ENCODE measurements at regions not wholly inside any gene's neighbourhood (a gene's known extent, or its start where the extent isn't known, plus 50 kb on each side); places are given as distances from the start of the nearest gene placed in this dataset.

- TF ChIP-seq ZBTB33 (IDR thresholded peaks at IDR 0.05; ENCODE audit: extremely low read depth, insufficient replicate concordance, low read length) (no peak), SP1 (IDR thresholded peaks at IDR 0.05; ENCODE audit: low read depth) (no peak), YY1 (IDR thresholded peaks at IDR 0.05; ENCODE audit: extremely low read depth, insufficient replicate concordance, low read depth, low read length) (no peak), SRF (IDR thresholded peaks at IDR 0.05; ENCODE audit: low read depth) (no peak), JUND (IDR thresholded peaks at IDR 0.05) (no peak)
- TF ChIP-seq, protein P1, sequence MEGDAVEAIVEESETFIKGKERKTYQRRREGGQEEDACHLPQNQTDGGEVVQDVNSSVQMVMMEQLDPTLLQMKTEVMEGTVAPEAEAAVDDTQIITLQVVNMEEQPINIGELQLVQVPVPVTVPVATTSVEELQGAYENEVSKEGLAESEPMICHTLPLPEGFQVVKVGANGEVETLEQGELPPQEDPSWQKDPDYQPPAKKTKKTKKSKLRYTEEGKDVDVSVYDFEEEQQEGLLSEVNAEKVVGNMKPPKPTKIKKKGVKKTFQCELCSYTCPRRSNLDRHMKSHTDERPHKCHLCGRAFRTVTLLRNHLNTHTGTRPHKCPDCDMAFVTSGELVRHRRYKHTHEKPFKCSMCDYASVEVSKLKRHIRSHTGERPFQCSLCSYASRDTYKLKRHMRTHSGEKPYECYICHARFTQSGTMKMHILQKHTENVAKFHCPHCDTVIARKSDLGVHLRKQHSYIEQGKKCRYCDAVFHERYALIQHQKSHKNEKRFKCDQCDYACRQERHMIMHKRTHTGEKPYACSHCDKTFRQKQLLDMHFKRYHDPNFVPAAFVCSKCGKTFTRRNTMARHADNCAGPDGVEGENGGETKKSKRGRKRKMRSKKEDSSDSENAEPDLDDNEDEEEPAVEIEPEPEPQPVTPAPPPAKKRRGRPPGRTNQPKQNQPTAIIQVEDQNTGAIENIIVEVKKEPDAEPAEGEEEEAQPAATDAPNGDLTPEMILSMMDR (IDR thresholded peaks at IDR 0.05 in 2 of 3, conservative IDR thresholded peaks at IDR 0.05 in 1 of 3; ENCODE audit: borderline replicate concordance in 1 of 3, insufficient read depth in 1 of 3, low read depth in 2 of 3, low read length in 2 of 3) = no peak
Measured at GRCh38 chr13:105957769-105958438, 577.6 kb downstream of the EFNB2 start (continued).

GRCh38 chr13:105956921-105957320 is 578.5 kb downstream of the EFNB2 start:
- DNase-seq (ENCODE audit: low read depth, low spot score) = no peak
- no peak for ATAC-seq
- POLR2A ChIA-PET = no interaction called here
- TF ChIP-seq EZH2 (IDR thresholded peaks at IDR 0.05) (no peak), ZBTB33 (IDR thresholded peaks at IDR 0.05; ENCODE audit: extremely low read depth, insufficient replicate concordance, low read length) (no peak), ELF1 (IDR thresholded peaks at IDR 0.05; ENCODE audit: borderline replicate concordance, low read depth) (no peak), CEBPB (IDR thresholded peaks at IDR 0.05; ENCODE audit: low read depth) (no peak), POLR2A (IDR thresholded peaks at IDR 0.05; ENCODE audit: borderline replicate concordance, extremely low read depth, insufficient read depth, insufficient read length) (no peak), CBX3 (IDR thresholded peaks at IDR 0.05; ENCODE audit: low read depth) (no peak), TCF7L2 (IDR thresholded peaks at IDR 0.05; ENCODE audit: borderline replicate concordance, extremely low read depth, insufficient read depth, insufficient read length) (no peak), SP1 (IDR thresholded peaks at IDR 0.05; ENCODE audit: low read depth) (no peak), RAD21 (IDR thresholded peaks at IDR 0.05; ENCODE audit: low read depth) (no peak), FOSL1 (IDR thresholded peaks at IDR 0.05; ENCODE audit: low read depth) (no peak), ZFX (IDR thresholded peaks at IDR 0.05) (no peak), SIN3A (IDR thresholded peaks at IDR 0.05; ENCODE audit: low read depth) (no peak)
- TF ChIP-seq, protein P2, sequence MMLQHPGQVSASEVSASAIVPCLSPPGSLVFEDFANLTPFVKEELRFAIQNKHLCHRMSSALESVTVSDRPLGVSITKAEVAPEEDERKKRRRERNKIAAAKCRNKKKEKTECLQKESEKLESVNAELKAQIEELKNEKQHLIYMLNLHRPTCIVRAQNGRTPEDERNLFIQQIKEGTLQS (IDR thresholded peaks at IDR 0.05) = no peak
- TF ChIP-seq, protein P3, sequence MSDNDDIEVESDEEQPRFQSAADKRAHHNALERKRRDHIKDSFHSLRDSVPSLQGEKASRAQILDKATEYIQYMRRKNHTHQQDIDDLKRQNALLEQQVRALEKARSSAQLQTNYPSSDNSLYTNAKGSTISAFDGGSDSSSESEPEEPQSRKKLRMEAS (IDR thresholded peaks at IDR 0.05) = no peak

More at GRCh38 chr13:105956921-105957320, 578.5 kb downstream of the EFNB2 start:
- Histone ChIP-seq H3K4me1 (ENCODE audit: control insufficient read depth in 1 of 2, insufficient read depth in 2 of 2, low read length in 2 of 2) (no peaks in the 10 kb centered on the region), H3K79me2 (ENCODE audit: insufficient read depth, low read length) (no peaks in the 10 kb centered on the region), H3K9ac (ENCODE audit: low read length) (no peak overlapping the region), H3K9me2 (ENCODE audit: insufficient read depth) (no peaks in the 10 kb centered on the region), H3K4me2 (ENCODE audit: low read length) (no peak overlapping the region), H2AFZ (ENCODE audit: low read depth, low read length, poor library complexity, severe bottlenecking) (no peak overlapping the region), H3K9me3 (ENCODE audit: control insufficient read depth in 1 of 2, insufficient read depth in 1 of 2, low read depth in 1 of 2, low read length in 2 of 2) (no peaks in the 10 kb centered on the region), H4K20me1 (ENCODE audit: insufficient read depth) (no peaks in the 10 kb centered on the region), H3K27ac (ENCODE audit: low read depth, low read length) (no peak overlapping the region), H3K27me3 (ENCODE audit: insufficient read depth, low read length) (no peaks in the 10 kb centered on the region), H3K36me3 (ENCODE audit: control insufficient read depth in 1 of 2, insufficient read depth in 2 of 2, low read length in 2 of 2) (no peaks in the 10 kb centered on the region), H3K4me3 (replicated peaks in 1 of 2; ENCODE audit: low read depth in 1 of 2, low read length in 2 of 2) (no peak overlapping the region)
- RAD21 ChIA-PET (ENCODE audit: low non-redundant PET in 1 of 2, low total read pairs in 2 of 2, uncharacterized antibody in 2 of 2, unreplicated experiment in 2 of 2) = no interaction called here
- BruUV-seq (replicated peaks) = no TSS peak
- intact Hi-C loops (cut with micrococcal nuclease) = no loop called here
- CTCF ChIA-PET = no interaction called here

All from HCT116 (cell line).